SIG-M5 treated with dmso at 0.1 percent for 504 hours (cell line): ENCODE measurements at regions not wholly inside any gene's neighbourhood (a gene's known extent, or its start where the extent isn't known, plus 50 kb on each side); places are given as distances from the start of the nearest gene placed in this dataset.
"Not testable (repeated sequence)": the region's sequence is repeated elsewhere in the genome, so short reads cannot be mapped to it uniquely, and the experiment has no call there.

Source experiments
- DNase-seq: peaks from one replicate; lab custom pipeline; 2025; ENCODE audit not compliant: unreplicated experiment; lab: John Stamatoyannopoulos, UW

DNA sequence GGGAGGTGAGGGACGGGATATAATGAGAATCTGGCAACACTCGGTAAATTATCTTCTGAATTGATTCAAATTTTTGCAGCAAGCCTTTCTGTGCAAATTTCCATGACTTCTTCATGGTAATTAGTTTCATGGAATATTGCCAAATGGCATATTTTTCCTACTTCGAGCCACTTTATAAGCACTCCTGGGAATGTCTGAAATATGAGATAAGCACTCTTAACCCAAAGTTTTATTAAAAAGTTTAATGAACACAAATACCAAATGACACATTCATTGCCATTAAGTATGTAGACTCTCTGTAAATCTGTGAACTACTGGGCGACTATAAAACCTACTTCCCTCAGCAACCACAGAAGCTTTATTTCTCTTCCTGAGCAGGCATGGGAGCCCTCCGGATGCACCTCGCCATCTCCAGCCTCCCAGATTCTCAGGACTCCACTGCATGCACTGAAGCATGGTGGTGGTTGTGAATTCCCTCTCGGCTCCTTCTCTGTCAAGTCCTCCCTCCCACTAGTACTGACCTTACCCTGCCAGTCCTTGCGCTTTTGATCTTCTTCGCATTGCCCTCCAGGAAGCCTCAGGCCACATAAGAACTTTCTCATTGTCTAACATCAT is 154.4 kb upstream of the RPL34 start:
- no peak for DNase-seq

DNA sequence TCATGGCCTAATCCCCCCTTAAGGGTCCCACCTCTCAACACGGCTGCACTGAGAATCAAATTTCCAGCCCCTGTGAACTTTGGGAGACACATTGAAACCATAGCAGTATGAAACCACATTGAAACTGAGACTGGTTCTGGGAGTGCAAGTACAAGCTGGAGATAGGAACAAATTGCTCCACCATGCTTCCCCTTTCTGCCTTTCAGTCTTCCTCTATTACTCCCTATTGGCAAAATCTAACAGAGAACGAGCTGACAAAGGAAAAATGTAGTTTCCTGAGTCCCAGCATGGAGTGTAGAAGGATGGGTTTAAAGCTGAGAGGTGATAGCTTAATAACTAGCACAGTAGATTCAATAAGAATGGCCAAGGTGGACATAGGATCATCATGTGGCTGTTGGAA is 161.7 kb upstream of the RPL34 start:
- peak; percentile 53 for DNase-seq

DNA sequence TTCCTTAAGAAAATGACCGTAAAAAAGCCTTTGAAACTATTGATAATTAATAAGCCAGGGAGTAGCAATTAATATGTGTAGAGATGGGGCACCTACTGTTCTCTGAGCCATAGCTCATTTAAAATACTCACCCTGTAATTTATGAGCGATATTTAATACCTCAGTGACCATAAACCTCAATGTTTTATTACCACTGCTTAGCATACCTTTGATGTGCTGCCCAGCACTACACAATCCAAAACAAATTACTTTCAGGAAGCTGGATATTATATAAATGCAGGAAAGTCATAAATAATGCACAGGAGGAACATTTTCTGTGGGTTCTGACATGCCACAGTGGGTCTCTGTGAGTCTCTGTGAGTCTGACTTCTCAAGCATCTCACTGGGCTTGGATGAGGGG is 166.1 kb upstream of the RPL34 start:
- DNase-seq = no peak

DNA sequence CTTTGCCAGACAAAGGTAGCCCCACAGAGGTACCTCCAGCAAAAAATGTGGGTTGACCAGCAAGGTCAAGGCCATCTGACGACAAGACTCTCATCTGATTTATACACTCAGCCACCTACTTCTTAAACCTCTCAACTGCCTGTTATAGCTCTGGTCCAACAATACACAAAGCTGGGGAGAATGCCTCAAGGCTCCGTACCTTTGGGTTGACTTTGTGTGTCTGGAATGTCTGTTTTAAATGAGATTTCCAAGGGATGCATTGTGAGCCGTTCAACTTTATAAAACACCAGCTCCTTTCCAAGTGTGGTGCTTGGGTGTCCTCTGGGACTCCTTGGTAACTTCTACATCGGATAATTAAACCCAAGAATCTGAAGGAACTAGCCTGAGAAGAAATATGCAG is 167.0 kb upstream of the RPL34 start:
- DNase-seq = no peak

DNA sequence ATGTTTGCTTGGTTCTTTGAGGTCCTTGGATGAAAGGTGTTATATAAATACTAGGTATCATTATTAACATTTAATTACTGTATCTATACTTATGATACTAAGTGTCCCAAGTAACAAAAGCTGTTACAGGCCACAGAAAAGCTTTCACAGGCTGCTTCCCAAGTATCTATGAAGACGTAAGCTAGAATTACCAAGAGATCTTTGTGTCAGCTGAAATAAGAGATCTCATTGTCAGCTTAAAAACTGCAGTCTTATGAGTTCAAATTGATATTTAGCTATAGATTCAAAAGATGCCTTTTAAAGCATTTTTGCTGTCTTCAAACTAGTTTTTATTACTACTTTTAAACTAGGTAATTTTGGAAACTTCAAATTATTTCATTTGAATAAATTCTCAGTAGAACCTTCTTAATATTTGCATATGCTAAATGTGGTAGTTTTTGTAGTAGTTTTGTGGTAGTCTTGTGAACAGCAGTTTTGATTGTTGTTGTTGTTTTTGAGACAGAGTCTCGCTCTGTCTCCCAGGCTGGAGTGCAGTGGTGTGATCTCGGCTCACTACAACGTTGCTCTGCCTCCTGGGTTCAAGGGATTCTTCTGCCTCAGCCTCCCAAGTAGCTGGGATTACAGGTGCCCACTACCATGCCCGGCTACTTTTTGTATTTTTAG is 170.0 kb upstream of the RPL34 start:
- no peak for DNase-seq

DNA sequence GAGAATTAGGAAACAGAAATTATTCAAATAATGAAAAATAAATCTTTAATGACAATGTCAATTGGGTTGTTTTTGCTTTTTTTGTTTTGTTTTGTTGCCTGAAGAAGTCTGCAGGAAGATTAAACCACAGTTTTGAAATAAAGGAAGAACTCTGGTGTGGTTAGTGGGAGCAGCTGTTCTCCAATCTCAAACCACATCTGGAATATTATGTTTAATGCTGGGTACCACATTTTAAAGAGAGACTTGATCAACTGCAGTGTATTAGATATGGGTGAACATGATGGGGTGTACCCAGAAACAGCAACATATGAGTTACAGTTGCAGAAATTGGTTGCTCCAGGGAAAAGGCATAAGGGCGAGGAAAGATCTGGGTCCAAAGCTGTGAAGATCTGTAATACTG is 171.2 kb upstream of the RPL34 start:
- no peak for DNase-seq

DNA sequence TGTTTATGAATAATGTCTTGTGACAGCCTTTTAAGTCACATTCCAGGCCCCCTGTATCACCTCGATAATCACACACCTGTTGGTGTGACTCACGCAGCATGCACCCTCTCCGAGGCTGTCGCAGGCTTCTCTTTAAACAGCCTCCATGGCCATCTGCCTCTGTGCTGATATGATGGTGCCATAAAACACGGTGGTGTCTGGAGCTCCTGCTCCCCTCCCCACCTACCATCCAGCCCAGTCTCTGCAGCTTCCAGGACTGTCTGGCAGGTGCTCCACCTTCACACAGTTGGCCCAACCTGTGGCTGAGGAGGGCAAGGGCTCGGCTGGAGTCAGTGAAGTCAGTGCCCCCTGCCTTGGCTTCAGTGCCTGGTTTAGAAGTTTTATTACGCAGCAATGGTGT is 173.8 kb upstream of the RPL34 start:
- DNase-seq = no peak

DNA sequence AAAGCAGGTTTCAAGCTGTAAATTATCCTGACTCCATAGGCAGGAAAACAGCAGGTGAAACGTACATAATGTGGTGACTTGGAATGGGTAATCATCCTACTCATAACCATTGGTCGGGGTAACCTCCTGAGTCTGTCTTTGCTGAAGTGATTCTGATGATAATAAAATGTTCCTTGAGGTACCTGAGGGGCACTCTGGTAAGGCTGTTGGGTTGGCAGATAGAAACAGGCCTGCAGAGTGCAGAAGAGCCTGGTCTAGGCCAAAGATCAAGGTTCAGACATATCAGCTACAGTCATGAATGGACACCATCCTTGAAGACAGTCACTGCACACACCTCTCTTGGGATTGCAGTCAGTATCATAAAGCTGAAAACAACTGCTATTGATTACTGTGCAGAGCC is 174.7 kb upstream of the RPL34 start:
- DNase-seq = no peak

DNA sequence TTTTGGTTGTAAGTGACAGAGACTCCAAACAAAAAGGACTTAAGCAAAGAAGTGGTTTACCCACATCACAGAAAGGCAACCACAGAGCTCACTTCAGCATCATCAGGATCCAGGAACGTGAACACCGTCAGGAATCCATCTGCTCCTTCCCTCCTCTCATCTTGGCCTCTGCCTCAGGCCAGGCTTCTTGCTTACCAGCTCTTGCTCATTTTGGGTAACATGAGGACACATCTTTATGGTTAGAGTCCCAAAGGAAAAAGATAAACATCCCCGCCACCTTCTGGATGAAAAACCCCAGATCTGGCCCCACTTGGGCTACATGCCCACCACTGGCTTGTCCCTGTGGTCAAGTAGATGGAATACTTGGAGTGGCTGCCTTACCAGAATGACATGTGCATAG is 176.8 kb upstream of the RPL34 start:
- DNase-seq = no peak

DNA sequence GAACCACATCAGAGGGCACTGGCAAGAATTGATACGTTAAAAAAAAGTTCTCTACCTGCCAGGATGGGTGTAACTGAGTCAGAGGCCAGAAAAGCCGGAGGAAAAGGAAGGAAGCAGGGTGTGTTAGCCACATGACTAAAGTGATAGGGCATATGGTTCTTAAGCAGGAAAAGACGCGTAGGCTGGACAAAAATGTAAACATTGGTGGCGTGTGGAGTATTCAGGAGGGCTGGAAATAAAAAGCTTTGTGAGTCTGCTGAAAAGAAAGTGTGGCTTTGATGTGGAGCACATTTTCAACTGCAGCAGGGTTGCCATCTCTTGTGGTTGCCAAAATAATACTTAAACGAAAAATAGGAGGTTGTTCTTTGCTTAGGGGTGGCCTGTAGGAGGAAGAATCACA is 186.5 kb upstream of the RPL34 start:
- DNase-seq = no peak

DNA sequence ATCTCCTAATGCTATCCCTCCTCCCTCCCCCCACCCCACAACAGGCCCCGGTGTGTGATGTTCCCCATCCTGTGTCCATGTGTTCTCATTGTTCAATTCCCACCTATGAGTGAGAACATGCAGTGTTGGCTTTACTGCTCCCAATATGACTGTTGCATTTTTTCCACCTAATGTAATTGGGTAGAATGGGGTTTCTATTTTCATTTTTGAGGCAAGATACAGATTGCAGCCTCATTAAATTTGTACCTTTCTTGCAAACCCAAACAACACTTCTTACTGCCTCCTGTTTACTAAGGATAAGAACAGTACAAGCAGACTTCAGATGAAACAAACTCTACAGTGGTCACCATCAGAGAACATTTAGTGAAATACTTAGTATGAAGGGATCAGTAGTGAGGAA is 187.0 kb upstream of the RPL34 start:
- DNase-seq = not testable (repeated sequence)

DNA sequence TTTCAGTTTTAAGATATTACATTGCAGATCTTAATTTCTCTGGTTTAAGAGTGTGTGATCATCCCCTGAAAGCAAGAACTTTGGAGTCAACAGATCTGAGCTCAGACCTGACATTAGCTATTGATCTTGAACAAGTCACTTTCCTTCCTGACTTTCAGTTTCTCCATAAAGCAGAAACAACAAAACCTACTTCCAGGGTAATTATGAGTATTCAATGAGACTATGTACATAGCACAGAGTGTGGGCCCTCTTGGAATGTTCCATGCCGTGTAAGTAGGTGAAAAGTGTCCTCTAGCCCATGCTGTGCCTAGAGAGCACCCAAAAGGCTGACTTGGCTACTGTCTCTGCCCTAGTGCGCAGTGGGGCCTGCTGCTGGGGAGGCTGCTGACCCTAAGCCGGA is 188.0 kb upstream of the RPL34 start:
- DNase-seq = no peak

DNA sequence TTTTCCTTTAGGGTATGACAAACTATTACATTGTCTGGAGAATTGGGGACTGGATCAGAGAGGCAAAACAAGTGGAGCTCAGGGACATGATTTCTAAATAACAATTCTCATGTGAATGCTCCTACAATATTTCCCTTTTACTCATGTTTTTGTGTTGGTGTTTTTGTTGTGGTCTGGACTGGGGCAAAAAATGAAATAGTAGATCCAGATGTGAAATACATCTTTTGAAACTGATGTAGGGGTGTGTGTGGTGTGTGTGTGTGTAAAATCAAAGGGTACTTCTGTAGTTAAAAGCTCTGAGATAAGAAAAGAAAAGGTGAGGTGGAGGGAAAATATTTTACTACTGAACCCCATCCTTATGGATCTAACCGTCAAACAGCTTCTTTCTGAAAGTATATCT is 188.4 kb upstream of the RPL34 start:
- no peak for DNase-seq

DNA sequence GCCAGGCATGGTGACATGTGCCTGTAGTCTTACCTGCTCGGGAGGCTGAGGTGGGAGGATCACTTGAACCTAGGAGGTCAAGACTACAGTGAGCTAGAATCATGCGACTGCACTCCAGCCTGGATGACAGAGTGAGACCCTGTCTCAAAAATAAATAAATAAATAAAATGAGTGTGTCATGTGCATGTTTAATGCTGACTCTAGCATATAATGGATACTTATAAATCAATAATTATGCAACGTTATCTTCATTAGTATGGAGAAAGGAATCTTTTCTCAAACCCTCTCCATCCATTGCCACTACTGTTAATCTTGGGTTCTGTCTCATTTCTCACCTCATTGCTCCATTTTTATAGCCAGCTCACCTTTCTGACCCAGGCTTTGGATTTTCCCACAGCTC is 189.5 kb upstream of the RPL34 start:
- no peak for DNase-seq

DNA sequence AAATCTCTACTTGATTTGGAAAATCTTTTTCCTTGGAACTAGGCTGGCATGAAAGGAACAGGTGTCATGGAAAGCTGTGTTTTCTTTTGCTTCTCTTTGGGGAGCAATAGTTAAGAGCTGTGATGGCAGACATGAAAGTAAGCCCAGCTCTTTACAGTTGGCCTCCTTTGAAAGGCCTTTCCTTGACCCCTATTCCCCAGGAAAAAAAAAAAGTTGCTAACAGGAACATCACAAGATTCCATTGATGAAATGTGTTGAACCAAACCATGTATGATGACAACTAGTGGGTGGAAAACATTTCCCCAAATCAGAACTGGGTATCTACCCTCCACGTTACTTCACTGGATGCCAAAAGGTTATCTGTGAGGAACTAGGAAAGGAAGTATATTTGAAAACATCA is 190.7 kb upstream of the RPL34 start:
- DNase-seq = no peak

DNA sequence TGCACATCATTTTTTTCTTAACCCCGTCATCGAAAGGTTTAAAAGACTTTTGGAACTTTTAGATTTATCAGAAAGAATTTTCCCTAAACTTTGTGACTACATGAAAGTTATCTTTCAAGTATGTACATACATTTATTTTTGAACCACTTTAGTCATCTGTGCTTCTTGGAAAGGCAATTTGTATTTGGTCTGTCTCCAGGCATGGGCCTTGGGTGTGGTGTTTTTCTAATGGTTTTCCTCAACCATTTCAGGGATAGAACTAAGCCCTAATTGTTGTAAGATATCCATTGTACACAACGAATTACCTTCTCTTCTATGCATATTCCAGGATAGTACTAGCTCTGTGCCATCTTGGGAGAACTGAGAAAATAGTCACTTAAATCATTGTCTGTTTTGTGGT is 191.5 kb upstream of the RPL34 start:
- no peak for DNase-seq

DNA sequence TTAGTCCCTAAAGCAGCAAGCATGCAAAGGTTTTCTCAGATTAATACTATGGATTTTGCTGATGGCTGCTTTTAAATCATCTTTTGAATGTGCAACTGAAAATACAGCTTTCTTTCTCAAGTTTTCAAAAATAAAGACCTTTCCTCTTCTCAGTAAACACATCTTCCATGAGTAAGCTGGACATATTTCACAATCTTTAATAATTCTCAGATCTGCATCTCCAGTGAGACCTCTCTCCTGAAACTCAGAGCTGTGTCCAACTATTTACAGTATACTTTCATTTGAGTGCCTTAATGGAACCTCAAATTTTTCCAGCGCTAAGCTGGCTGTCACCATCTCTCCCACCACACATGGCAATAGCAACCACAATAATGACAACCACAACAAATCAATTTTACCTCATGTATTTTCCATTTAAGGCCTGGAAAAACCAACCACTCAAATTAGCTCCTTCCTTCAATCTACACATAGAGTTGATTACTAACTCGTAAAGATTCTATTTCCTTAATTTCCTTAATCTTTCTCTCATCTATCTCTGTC is 192.4 kb upstream of the RPL34 start:
- DNase-seq = no peak

DNA sequence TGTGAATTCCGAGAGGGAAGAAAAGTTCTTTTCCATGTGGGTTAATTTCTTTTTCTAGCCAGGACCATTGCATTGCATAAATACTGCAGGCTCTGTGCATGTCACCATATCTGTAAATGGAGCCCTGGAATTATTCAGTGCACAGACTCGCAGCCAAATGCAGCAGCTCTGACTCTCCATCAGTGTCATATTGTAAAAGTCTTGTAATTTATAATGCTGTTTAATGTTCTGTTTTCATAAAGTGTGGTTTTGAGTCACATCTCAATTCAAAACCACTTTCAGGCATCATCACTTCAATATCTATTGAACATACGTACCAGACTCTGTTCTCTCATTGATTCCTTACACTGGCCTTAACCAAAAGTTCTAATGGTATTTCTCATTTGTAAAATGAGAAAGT is 193.9 kb upstream of the RPL34 start:
- no peak for DNase-seq

DNA sequence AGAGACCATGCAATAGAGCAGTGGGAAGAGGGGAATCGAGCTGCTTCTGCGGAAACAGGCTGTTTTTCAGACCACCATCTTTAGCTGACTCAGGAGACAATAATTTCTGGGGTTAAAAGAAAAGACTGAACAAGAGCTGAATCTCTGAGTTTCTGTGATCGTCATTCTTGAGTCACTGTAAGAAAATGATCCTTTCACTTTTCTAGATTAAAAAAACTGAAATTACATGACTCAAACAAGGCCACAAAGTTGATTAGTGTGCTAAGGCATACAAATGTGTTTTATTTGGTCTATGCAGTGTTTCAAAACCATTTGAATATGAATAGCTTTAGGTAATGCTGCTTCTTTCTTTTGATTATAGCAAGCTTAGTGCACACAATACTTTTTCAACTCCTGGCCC is 194.4 kb upstream of the RPL34 start:
- no peak for DNase-seq

DNA sequence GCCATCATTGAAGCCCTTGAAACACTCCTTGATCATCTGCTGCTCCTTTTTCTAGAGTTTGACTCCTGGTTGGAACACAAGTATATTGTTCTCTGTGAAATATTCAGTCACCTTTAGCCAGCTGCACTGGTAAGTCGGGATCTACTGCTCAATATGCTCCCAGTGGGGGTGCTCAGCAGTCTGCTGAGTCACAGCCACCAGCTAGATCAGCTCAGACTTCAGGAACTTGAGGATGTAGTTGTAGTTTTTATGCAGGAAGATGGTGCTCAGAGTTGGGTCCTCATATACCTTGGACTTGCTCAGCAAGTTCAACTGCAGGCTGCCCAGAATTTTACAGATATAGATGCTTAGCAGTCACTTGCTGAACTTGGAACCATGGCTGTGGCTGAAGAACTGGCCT is 202.5 kb upstream of the RPL34 start:
- no peak for DNase-seq

DNA sequence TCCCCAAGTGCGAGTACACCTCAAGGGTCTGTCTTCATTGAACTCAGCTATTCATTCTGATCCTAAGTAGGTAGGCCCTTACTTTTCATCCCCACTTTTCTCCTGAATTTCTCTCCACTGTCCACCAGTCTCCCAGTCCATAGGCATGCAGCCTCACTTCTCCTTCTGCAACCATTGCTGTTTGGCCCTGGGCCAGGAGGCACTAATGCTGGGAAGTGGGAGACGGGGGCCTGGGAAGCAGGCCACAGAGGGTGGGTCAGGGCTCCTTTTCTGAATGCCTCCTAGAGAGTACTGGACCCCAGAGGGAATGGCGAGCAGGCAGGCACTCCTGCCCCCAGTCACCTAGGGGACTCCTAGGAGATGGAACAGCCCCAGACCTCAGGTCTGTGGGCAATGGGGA is 203.5 kb upstream of the RPL34 start:
- DNase-seq = no peak

DNA sequence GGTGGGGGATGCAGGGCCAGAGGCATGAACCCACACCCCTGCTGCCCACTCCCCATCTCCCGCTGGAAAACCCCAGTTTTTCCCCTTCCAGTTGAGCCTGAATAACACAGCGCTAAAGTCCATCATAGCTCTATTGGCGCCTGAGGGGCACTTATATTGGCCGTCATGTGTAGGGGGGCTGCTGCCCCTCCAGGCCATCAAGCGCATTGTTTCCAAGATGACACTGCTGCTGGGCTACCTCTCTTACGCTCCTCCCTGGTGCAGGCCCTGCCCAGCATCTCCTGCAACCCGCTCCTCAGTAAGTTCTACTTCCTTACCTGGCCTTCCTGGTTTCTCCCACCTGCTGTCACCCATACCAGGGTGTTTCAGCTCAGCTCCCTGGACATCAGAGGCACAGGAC is 205.0 kb upstream of the RPL34 start:
- no peak for DNase-seq

DNA sequence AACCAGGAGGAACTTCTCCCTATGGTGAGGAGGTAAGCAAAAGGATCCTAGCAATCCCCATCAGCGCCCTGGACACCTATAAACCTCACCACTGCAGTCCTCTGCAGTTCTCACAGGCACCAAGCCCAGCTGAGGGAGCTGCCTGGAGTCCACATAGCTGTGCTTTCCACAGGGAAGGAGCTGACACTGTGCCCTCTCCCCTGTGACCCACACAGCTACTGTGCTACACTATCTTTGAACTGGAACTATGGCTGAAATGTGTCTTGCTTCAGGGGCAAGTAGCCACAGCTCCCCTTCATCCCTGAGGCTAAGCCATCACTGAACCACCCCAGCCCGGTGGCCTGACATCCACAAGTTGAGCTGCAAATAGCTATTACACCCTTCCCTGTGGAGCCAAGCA is 208.5 kb upstream of the RPL34 start:
- no peak for DNase-seq
